ENCODE measurements at regions not wholly inside any gene's neighbourhood (a gene's known extent, or its start where the extent isn't known, plus 50 kb on each side); places are given as distances from the start of the nearest gene placed in this dataset.

DNA sequence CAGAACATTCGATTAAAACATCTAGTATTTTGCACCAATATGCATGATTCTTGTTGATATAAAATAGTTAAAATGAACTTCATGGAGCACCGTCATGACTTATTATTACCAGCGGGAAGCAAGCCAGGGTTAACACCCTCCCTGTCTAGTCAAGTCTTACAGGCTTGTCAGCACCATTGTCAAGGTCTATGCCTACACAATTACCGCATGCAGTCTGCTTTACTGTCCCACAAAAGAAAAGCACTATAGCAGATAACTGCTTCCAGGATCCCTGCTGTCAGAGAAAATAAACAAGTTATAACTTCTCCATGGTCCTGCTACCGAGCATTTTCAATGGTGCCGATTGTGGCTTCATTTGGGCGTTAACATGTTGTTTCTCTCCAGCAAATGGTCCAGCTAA is 968.0 kb upstream of the FAM98A start:
- Histone ChIP-seq H3K9me3 (ENCODE audit: control insufficient read depth in 4 of 4, insufficient read depth in 3 of 4, low read length in 3 of 4) (no peaks in the 10 kb centered on the region), H3K9ac (ENCODE audit: insufficient read depth in 1 of 2, low read length in 2 of 2) (no peak overlapping the region), H3K4me1 (ENCODE audit: control insufficient read depth in 5 of 5, insufficient read depth in 5 of 5, low read length in 5 of 5) (no peaks in the 10 kb centered on the region), H3K27me3 (ENCODE audit: control insufficient read depth in 3 of 3, insufficient read depth in 3 of 3, low read length in 2 of 3) (no peaks in the 10 kb centered on the region), H3K4me3 (no peak overlapping the region), H3K36me3 (ENCODE audit: control insufficient read depth in 4 of 4, insufficient read depth in 4 of 4, low read length in 4 of 4) (no peaks in the 10 kb centered on the region), H3K27ac (ENCODE audit: low read depth in 1 of 2, low read length in 1 of 2) (no peak overlapping the region)
- TF ChIP-seq, protein P1, sequence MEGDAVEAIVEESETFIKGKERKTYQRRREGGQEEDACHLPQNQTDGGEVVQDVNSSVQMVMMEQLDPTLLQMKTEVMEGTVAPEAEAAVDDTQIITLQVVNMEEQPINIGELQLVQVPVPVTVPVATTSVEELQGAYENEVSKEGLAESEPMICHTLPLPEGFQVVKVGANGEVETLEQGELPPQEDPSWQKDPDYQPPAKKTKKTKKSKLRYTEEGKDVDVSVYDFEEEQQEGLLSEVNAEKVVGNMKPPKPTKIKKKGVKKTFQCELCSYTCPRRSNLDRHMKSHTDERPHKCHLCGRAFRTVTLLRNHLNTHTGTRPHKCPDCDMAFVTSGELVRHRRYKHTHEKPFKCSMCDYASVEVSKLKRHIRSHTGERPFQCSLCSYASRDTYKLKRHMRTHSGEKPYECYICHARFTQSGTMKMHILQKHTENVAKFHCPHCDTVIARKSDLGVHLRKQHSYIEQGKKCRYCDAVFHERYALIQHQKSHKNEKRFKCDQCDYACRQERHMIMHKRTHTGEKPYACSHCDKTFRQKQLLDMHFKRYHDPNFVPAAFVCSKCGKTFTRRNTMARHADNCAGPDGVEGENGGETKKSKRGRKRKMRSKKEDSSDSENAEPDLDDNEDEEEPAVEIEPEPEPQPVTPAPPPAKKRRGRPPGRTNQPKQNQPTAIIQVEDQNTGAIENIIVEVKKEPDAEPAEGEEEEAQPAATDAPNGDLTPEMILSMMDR (IDR thresholded peaks at IDR 0.05; ENCODE audit: control extremely low read depth, extremely low read depth): no peak
- DNase-seq: no peak
- WGBS, 2 donors: 88% methylated on average over 7 of the region's 7 CpGs
- ATAC-seq (ENCODE audit: insufficient read depth, low FRiP score): no peak

DNA sequence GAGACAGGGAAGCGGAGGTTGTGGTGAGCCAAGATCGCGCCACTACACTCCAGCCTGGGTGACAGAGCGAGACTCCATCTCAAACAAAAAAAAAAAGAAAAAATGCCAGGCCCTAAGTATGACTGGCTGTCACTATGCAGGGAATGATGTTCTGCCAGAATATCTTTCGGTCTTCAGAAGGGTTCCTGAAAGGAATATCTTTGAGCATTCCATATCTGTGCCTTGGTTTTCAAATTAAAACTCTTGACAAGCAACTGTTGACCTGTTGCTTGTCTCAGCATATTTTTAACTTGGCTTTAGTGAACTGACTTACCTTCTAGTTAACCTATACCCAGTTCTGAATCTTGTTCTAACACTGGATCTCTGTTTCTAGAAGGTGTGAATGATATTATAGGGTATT is 953.2 kb upstream of the FAM98A start:
- DNase-seq (no peak), ATAC-seq (ENCODE audit: insufficient read depth, low FRiP score) (no peak)
- Histone ChIP-seq H3K4me1 (ENCODE audit: control insufficient read depth in 5 of 5, insufficient read depth in 5 of 5, low read length in 5 of 5) (no peaks in the 10 kb centered on the region), H3K36me3 (ENCODE audit: control insufficient read depth in 4 of 4, insufficient read depth in 4 of 4, low read length in 4 of 4) (no peaks in the 10 kb centered on the region), H3K27me3 (ENCODE audit: control insufficient read depth in 3 of 3, insufficient read depth in 3 of 3, low read length in 2 of 3) (no peaks in the 10 kb centered on the region), H3K4me3 (no peak overlapping the region), H3K9me3 (ENCODE audit: control insufficient read depth in 4 of 4, insufficient read depth in 3 of 4, low read length in 3 of 4) (peaks cover 0 to 2% (median 0%) of the 10 kb centered on the region in 4 donors), H3K27ac (ENCODE audit: low read depth in 1 of 2, low read length in 1 of 2) (no peak overlapping the region), H3K9ac (ENCODE audit: insufficient read depth in 1 of 2, low read length in 2 of 2) (no peak overlapping the region)
- TF ChIP-seq, protein P1 (IDR thresholded peaks at IDR 0.05; ENCODE audit: control extremely low read depth, extremely low read depth): no peak
- WGBS, 2 donors: 96 to 97% methylated on average over 5 of the region's 5 CpGs

DNA sequence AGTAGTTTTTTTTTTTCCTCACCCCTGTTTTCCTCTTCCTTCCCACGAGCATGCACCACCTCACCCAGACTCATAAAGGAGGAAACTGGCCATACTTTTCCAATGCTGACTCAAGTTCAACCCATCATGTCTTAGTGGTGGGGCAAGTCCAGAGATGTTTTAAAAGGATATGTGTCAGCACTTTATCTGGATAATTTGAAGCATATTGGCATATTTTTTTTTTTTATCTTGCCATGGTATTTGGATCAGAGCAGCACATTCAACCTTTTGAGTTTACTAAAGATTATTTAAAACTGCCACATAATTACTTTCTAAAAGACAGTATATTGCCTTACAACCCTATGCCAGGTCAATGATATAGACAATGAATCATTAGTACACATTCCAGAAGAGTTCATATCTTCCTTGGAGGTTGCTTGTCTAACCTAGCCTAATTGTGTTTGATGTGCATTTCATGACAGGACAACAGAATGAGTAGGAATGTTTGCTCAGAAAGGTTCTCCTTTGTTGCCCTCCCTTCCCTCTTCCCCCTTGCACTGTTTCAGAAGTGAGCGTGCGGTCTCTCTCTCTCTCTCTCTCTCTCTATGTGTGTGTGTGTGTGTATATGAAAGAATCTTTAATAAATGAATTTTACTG is 950.7 kb upstream of the FAM98A start:
- Histone ChIP-seq H3K4me1 (ENCODE audit: control insufficient read depth in 5 of 5, insufficient read depth in 5 of 5, low read length in 5 of 5) (peaks cover 0 to 2% (median 0%) of the 10 kb centered on the region in 5 donors), H3K27me3 (ENCODE audit: control insufficient read depth in 3 of 3, insufficient read depth in 3 of 3, low read length in 2 of 3) (no peaks in the 10 kb centered on the region), H3K27ac (ENCODE audit: low read depth in 1 of 2, low read length in 1 of 2) (no peak overlapping the region), H3K36me3 (ENCODE audit: control insufficient read depth in 4 of 4, insufficient read depth in 4 of 4, low read length in 4 of 4) (no peaks in the 10 kb centered on the region), H3K9ac (ENCODE audit: insufficient read depth in 1 of 2, low read length in 2 of 2) (no peak overlapping the region), H3K9me3 (ENCODE audit: control insufficient read depth in 4 of 4, insufficient read depth in 3 of 4, low read length in 3 of 4) (peaks cover 0 to 15% (median 0%) of the 10 kb centered on the region in 4 donors), H3K4me3 (no peak overlapping the region)
- DNase-seq: no peak
- whole genome bisulfite sequencing, 2 donors: 90 to 91% methylated on average over 3 of the region's 3 CpGs
- TF ChIP-seq, protein P1 (IDR thresholded peaks at IDR 0.05; ENCODE audit: control extremely low read depth, extremely low read depth): no peak
- ATAC-seq (ENCODE audit: insufficient read depth, low FRiP score): no peak

DNA sequence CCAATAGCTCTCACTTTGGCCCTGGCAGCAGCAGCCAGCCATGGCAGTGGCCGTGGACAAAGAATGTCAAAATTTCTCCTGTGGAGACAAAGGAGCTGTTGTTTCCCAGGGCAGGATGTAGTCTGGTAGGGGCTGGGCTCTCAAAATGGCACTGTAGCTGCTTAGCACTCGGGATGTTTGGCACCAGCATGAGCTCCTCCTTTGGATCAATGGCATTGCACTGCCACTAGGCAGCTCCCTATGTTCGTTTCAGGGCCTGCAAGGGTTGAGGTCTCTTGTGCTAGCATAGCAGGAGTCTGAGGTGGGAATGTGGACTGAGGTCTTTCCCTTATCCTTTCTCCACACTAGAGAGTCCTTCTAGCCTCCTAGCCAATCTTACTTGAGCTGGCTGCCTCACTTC is 948.8 kb upstream of the FAM98A start:
- Histone ChIP-seq H3K9me3 (ENCODE audit: control insufficient read depth in 4 of 4, insufficient read depth in 3 of 4, low read length in 3 of 4) (peaks cover 0 to 15% (median 0%) of the 10 kb centered on the region in 4 donors), H3K27ac (ENCODE audit: low read depth in 1 of 2, low read length in 1 of 2) (no peak overlapping the region), H3K36me3 (ENCODE audit: control insufficient read depth in 4 of 4, insufficient read depth in 4 of 4, low read length in 4 of 4) (no peaks in the 10 kb centered on the region), H3K27me3 (ENCODE audit: control insufficient read depth in 3 of 3, insufficient read depth in 3 of 3, low read length in 2 of 3) (no peaks in the 10 kb centered on the region), H3K4me3 (no peak overlapping the region), H3K4me1 (ENCODE audit: control insufficient read depth in 5 of 5, insufficient read depth in 5 of 5, low read length in 5 of 5) (peaks cover 0 to 2% (median 0%) of the 10 kb centered on the region in 5 donors), H3K9ac (ENCODE audit: insufficient read depth in 1 of 2, low read length in 2 of 2) (no peak overlapping the region)
- DNase-seq (no peak), ATAC-seq (ENCODE audit: insufficient read depth, low FRiP score) (no peak)
- TF ChIP-seq, protein P1 (IDR thresholded peaks at IDR 0.05; ENCODE audit: control extremely low read depth, extremely low read depth): no peak
- 65 to 77% methylated on average over 3 of the region's 3 CpGs for WGBS, 2 donors

Data from lung (tissue), 11 donors.